Glutamatergic neuron (in vitro differentiated cells): ENCODE measurements at regions not wholly inside any gene's neighbourhood (a gene's known extent, or its start where the extent isn't known, plus 50 kb on each side); places are given as distances from the start of the nearest gene placed in this dataset.

Experiments used
- DNase-seq: peaks from one replicate; pipeline ENCODE4 v3.0.0; 2022
- H3K27ac Mint-ChIP-seq: one replicate; pipeline ENCODE4 v1.8.0; 2020; ENCODE audit warnings: mild to moderate bottlenecking, mixed read lengths, inconsistent platforms; ENCODE audit not compliant: unreplicated experiment
- H3K27me3 Mint-ChIP-seq: one replicate; pipeline ENCODE4 v1.8.0; 2020; ENCODE audit warnings: mild to moderate bottlenecking, moderate library complexity, mixed read lengths, inconsistent platforms; ENCODE audit not compliant: unreplicated experiment
- H3K36me3 Mint-ChIP-seq: one replicate; pipeline ENCODE4 v1.8.0; 2020; ENCODE audit warnings: mild to moderate bottlenecking, mixed read lengths, inconsistent platforms; ENCODE audit not compliant: unreplicated experiment
- H3K4me1 Mint-ChIP-seq: one replicate; pipeline ENCODE4 v1.8.0; 2020; ENCODE audit warnings: mild to moderate bottlenecking, low read depth, mixed read lengths, inconsistent platforms; ENCODE audit not compliant: unreplicated experiment
- H3K4me3 Mint-ChIP-seq: one replicate; pipeline ENCODE4 v1.8.0; 2020; ENCODE audit warnings: mild to moderate bottlenecking, mixed read lengths, inconsistent platforms; ENCODE audit not compliant: unreplicated experiment
- H3K9me3 Mint-ChIP-seq: one replicate; pipeline ENCODE4 v1.8.0; 2020; ENCODE audit warnings: mild to moderate bottlenecking, moderate library complexity, mixed read lengths, inconsistent platforms; ENCODE audit not compliant: unreplicated experiment
- TF ChIP-seq, protein P1 (sequence below): fragments of 200-600 bp; sonication (generic); IDR thresholded peaks from one replicate; pipeline ENCODE4 v1.5.0; 2021; ENCODE audit not compliant: partially characterized antibody, unreplicated experiment

DNA sequence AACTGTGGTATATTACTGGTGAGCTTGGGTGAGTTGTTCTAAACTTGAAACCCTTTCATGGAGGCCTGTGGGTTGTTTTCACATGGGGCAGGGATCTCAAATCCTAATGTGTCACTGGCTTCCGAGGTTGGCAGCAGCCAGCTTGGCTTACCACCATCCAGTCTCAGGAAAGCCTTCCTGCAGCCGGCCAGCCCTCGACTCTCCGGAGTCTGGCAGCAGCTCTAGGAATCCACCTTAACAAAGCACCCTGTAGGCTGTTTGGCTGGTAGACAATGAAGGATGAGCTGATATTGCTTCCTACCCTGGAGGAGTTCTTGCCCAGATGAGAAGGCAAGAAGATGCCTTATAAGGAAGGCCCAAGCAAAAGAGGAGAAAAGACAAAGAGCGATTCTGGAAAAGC, 188.3 kb downstream of the KLF12 start:
- Mint-ChIP-seq H3K9me3 (no peaks in the 10 kb centered on the region), H3K27ac (no peak overlapping the region), H3K27me3 (peaks cover 3% of the 10 kb centered on the region), H3K4me1 (peaks cover 11% of the 10 kb centered on the region), H3K4me3 (no peak overlapping the region), H3K36me3 (no peaks in the 10 kb centered on the region)
- DNase-seq, result no peak
- TF ChIP-seq, protein P1, sequence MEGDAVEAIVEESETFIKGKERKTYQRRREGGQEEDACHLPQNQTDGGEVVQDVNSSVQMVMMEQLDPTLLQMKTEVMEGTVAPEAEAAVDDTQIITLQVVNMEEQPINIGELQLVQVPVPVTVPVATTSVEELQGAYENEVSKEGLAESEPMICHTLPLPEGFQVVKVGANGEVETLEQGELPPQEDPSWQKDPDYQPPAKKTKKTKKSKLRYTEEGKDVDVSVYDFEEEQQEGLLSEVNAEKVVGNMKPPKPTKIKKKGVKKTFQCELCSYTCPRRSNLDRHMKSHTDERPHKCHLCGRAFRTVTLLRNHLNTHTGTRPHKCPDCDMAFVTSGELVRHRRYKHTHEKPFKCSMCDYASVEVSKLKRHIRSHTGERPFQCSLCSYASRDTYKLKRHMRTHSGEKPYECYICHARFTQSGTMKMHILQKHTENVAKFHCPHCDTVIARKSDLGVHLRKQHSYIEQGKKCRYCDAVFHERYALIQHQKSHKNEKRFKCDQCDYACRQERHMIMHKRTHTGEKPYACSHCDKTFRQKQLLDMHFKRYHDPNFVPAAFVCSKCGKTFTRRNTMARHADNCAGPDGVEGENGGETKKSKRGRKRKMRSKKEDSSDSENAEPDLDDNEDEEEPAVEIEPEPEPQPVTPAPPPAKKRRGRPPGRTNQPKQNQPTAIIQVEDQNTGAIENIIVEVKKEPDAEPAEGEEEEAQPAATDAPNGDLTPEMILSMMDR, result no peak

GRCh38 chr13:73945382-73945781, 188.8 kb downstream of the KLF12 start:
- peaks cover 3% of the 10 kb centered on the region for H3K27me3 Mint-ChIP-seq
- H3K36me3 Mint-ChIP-seq, result no peaks in the 10 kb centered on the region
- DNase-seq, result no peak
- no peak overlapping the region for H3K4me3 Mint-ChIP-seq
- TF ChIP-seq, protein P1, result no peak
- no peak overlapping the region for H3K27ac Mint-ChIP-seq
- no peaks in the 10 kb centered on the region for H3K9me3 Mint-ChIP-seq
- H3K4me1 Mint-ChIP-seq, result peaks cover 13% of the 10 kb centered on the region

DNA sequence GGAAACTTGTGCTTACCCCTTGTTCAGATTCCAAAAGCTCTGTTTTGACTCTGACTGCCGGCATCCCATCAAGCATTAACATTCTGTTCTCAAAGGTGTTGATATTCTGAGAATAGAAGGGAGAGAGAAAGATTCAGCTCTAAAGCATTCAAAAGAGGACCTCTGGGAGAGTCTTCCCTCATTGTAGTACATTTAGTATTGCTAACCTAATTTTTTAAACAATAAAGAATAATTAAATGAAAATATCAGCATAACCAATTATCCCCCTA, 190.3 kb downstream of the KLF12 start:
- TF ChIP-seq, protein P1, result no peak
- Mint-ChIP-seq H3K36me3 (no peaks in the 10 kb centered on the region), H3K9me3 (no peaks in the 10 kb centered on the region)

GRCh38 chr13:73943137-73943964, 190.9 kb downstream of the KLF12 start:
- DNase-seq, result no peak
- Mint-ChIP-seq H3K4me1 (peaks cover 21% of the 10 kb centered on the region), H3K9me3 (no peaks in the 10 kb centered on the region), H3K36me3 (no peaks in the 10 kb centered on the region), H3K27me3 (peaks cover 3% of the 10 kb centered on the region), H3K4me3 (no peak overlapping the region), H3K27ac (no peak overlapping the region)
- TF ChIP-seq, protein P1, result no peak

More for the DNA sequence above, 190.3 kb downstream of the KLF12 start:
- Mint-ChIP-seq H3K4me1 (peaks cover 18% of the 10 kb centered on the region), H3K27me3 (peaks cover 3% of the 10 kb centered on the region), H3K4me3 (no peak overlapping the region), H3K27ac (no peak overlapping the region)
- no peak for DNase-seq

DNA sequence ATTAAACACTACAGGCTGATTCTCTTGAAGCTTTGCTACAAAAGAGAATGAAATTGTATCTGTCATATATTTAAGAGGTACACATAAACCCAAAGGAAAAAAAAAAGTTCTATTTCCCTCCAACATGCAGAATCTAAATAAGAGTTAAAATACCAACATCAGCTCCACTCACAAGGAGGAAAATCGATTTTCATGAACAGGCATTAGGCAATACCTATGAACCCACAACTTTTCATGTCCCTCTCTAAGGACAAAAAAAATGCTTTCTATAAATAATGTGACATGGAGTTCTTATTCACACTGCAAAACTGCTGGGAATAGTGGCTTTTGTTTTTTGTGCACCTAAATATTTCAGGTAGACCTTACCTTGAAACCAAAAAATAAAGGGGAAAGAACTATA, 192.5 kb downstream of the KLF12 start:
- no peaks in the 10 kb centered on the region for H3K36me3 Mint-ChIP-seq
- no peaks in the 10 kb centered on the region for H3K27me3 Mint-ChIP-seq
- no peaks in the 10 kb centered on the region for H3K9me3 Mint-ChIP-seq
- H3K27ac Mint-ChIP-seq, result no peak overlapping the region
- peaks cover 29% of the 10 kb centered on the region for H3K4me1 Mint-ChIP-seq
- TF ChIP-seq, protein P1, result no peak
- no peak for DNase-seq
- no peak overlapping the region for H3K4me3 Mint-ChIP-seq
